A673 (cell line): ENCODE measurements at regions not wholly inside any gene's neighbourhood (a gene's known extent, or its start where the extent isn't known, plus 50 kb on each side); places are given as distances from the start of the nearest gene placed in this dataset.

ENCODE experiments used
- BruUV-seq: library from RNA; stranded (reverse); fragments of 400-500 nt; replicated peaks from 2 replicates; lab custom pipeline; 2021; lab: Mats Ljungman, UMichigan
- CTCF ChIA-PET: fragments of 300-600 bp; sonication (Branson Sonifier 250); formaldehyde crosslinking; loops from one replicate; lab custom pipeline; 2022; ENCODE audit warnings: antibody characterized with exemption; lab: Charles Lee
- POLR2A ChIA-PET: fragments of 300-600 bp; sonication (Branson Sonifier 250); formaldehyde crosslinking; loops from one replicate; lab custom pipeline; 2022; ENCODE audit warnings: antibody characterized with exemption; ENCODE audit not compliant: low non-redundant PET; lab: Charles Lee
- DNase-seq: peaks from one replicate; pipeline ENCODE4 v3.0.0-alpha.2; 2015; ENCODE audit warnings: low spot score
- H3K27ac ChIP-seq: fragments of 200-600 bp; sonication (generic); 2 replicates; pipeline ENCODE4 v1.5.1; 2016; ENCODE audit warnings: mixed run types, low read depth, mild to moderate bottlenecking, mixed read lengths, antibody characterized with exemption, low read length; ENCODE audit not compliant: poor library complexity, severe bottlenecking
- H3K27me3 ChIP-seq: fragments of 200-600 bp; sonication (generic); replicated peaks from 2 replicates; pipeline ENCODE4 v1.6.1; 2017; ENCODE audit warnings: mixed run types, low read depth, mild to moderate bottlenecking, mixed read lengths, antibody characterized with exemption, low read length; ENCODE audit not compliant: insufficient read depth, poor library complexity
- H3K36me3 ChIP-seq: fragments of 200-600 bp; sonication (generic); 2 replicates; pipeline ENCODE4 v1.6.1; 2016; ENCODE audit warnings: mixed run types, mild to moderate bottlenecking, mixed read lengths, antibody characterized with exemption, low read length; ENCODE audit not compliant: insufficient read depth, poor library complexity, severe bottlenecking
- H3K4me1 ChIP-seq: fragments of 200-600 bp; sonication (generic); 2 replicates; pipeline ENCODE4 v1.6.1; 2017; ENCODE audit warnings: mixed run types, mild to moderate bottlenecking, mixed read lengths, antibody characterized with exemption, low read length; ENCODE audit not compliant: insufficient read depth, poor library complexity, severe bottlenecking
- H3K4me3 ChIP-seq: fragments of 200-600 bp; sonication (generic); 2 replicates; pipeline ENCODE4 v1.5.1; 2016; ENCODE audit warnings: low read depth, mixed run types, mild to moderate bottlenecking, mixed read lengths, low read length; ENCODE audit not compliant: poor library complexity, severe bottlenecking
- H3K9me3 ChIP-seq: fragments of 200-600 bp; sonication (generic); 2 replicates; pipeline ENCODE4 v1.6.1; 2016; ENCODE audit warnings: mixed run types, low read depth, mild to moderate bottlenecking, mixed read lengths, antibody characterized with exemption, low read length; ENCODE audit not compliant: poor library complexity, severe bottlenecking
- EZH2 ChIP-seq: fragments of 200-600 bp; sonication (generic); IDR thresholded peaks from 2 replicates; pipeline ENCODE4 v1.6.1; 2017; ENCODE audit warnings: borderline replicate concordance, low read depth, mild to moderate bottlenecking, mixed read lengths, antibody characterized with exemption, low read length; ENCODE audit not compliant: poor library complexity, severe bottlenecking
- intact Hi-C: fragments of 100-400 bp; cut with micrococcal nuclease; formaldehyde crosslinking; loops from one replicate; pipeline ENCODE4 v1.10.0; 2022; ENCODE audit not compliant: unreplicated experiment
- TF ChIP-seq, protein P1 (sequence below): fragments of 300-800, 200-600 bp; sonication (generic); conservative IDR thresholded peaks from 2 replicates; pipeline ENCODE4 v1.5.1; 2017; ENCODE audit warnings: low read depth, mild to moderate bottlenecking, antibody characterized with exemption, low read length, moderate library complexity, mixed read lengths

- no peak for DNase-seq
- intact Hi-C loops, result no loop called here
- Histone ChIP-seq H3K36me3 (no peaks in the 10 kb centered on the region), H3K4me1 (no peaks in the 10 kb centered on the region), H3K27ac (no peak overlapping the region), H3K27me3 (peaks cover 67% of the 10 kb centered on the region), H3K9me3 (no peaks in the 10 kb centered on the region), H3K4me3 (no peak overlapping the region)
- TF ChIP-seq, protein P1, sequence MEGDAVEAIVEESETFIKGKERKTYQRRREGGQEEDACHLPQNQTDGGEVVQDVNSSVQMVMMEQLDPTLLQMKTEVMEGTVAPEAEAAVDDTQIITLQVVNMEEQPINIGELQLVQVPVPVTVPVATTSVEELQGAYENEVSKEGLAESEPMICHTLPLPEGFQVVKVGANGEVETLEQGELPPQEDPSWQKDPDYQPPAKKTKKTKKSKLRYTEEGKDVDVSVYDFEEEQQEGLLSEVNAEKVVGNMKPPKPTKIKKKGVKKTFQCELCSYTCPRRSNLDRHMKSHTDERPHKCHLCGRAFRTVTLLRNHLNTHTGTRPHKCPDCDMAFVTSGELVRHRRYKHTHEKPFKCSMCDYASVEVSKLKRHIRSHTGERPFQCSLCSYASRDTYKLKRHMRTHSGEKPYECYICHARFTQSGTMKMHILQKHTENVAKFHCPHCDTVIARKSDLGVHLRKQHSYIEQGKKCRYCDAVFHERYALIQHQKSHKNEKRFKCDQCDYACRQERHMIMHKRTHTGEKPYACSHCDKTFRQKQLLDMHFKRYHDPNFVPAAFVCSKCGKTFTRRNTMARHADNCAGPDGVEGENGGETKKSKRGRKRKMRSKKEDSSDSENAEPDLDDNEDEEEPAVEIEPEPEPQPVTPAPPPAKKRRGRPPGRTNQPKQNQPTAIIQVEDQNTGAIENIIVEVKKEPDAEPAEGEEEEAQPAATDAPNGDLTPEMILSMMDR, result no peak
- TF ChIP-seq EZH2, result no peak
- BruUV-seq, result no TSS peak
- CTCF ChIA-PET, result no interaction called here
- POLR2A ChIA-PET, result no interaction called here
These were observed 82.9 kb upstream of the FOXF1 start for GRCh38 chr16:86427433-86427851.

DNA sequence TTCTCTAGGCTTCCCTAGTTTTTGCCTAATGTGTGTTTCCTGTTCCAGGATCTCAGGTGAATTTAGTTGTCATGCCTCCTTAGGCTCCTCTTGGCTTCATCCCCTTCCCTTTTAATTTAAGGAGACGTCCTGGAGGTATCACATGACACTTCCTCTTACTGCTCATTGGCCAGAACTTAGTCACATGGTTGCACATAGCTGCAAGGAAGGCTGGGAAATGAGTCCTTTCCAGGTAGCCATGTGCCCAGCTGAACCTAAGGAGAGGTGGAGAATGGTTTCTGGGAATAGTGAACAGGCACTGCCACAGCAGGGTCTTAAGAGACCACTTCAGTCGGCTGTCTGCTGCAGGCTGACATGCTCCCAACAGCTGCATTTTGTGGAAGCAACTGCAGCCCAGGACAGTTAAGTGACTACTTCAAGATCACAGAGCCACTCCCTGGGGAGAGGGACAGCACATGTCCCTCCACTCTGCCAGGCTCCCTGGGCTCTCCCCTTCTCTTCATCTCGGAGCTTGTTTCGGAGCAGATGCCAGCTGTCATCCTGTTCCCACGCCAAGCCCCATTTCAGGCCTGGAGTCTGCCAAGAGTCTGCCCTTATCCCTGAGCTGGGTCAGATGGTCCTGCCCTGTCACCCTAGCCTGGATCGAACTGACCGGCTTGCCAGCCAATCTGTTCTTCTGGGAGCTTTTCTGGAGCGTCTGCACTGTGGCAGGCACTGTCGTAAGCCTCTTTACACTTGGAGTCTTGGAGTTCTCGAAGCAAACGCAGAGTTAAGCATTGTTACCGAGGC lies 81.4 kb upstream of the FOXF1 start:
- ChIA-PET CTCF (no interaction called here), POLR2A (no interaction called here)
- BruUV-seq, result no TSS peak

DNA sequence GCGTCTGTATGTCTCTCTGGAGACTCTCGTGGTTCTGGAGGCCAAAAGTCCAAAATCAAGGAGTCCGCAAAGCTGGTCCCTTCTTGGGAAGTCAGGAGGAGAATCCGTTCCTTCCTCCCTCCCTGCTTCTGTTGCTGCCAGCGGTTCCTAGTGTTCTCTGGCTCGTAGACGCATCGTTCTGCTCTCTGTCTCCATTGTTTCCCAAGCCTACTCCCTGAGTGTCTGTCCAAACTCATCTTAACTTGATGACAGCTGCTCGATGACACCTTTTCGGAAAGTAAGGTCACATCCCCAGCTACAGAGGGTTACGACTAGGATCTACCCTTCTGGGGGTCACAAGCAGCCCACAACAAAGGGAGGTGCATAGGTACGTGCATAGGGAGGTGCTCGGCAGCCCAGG lies 80.7 kb upstream of the FOXF1 start:
- intact Hi-C loops, result no loop called here

More for the DNA sequence above, 81.4 kb upstream of the FOXF1 start:
- TF ChIP-seq, protein P1, result no peak
- no peak for TF ChIP-seq EZH2
- intact Hi-C loops, result no loop called here
- Histone ChIP-seq H3K4me1 (no peaks in the 10 kb centered on the region), H3K27me3 (peaks cover 67% of the 10 kb centered on the region), H3K4me3 (no peak overlapping the region), H3K36me3 (no peaks in the 10 kb centered on the region), H3K9me3 (no peaks in the 10 kb centered on the region), H3K27ac (no peak overlapping the region)
- peak; percentile 12 for DNase-seq

More for the DNA sequence above, 80.7 kb upstream of the FOXF1 start:
- H3K27ac ChIP-seq, result no peak overlapping the region
- TF ChIP-seq EZH2, result no peak
- TF ChIP-seq, protein P1, result no peak
- CTCF ChIA-PET, result no interaction called here
- H3K4me1 ChIP-seq, result no peaks in the 10 kb centered on the region
- no peaks in the 10 kb centered on the region for H3K36me3 ChIP-seq
- no peaks in the 10 kb centered on the region for H3K9me3 ChIP-seq
- no peak for DNase-seq
- no peak overlapping the region for H3K4me3 ChIP-seq
- no TSS peak for BruUV-seq
- peaks cover 61% of the 10 kb centered on the region for H3K27me3 ChIP-seq
- POLR2A ChIA-PET, result no interaction called here
